ENCODE measurements at regions not wholly inside any gene's neighbourhood (a gene's known extent, or its start where the extent isn't known, plus 50 kb on each side); places are given as distances from the start of the nearest gene placed in this dataset.

DNA sequence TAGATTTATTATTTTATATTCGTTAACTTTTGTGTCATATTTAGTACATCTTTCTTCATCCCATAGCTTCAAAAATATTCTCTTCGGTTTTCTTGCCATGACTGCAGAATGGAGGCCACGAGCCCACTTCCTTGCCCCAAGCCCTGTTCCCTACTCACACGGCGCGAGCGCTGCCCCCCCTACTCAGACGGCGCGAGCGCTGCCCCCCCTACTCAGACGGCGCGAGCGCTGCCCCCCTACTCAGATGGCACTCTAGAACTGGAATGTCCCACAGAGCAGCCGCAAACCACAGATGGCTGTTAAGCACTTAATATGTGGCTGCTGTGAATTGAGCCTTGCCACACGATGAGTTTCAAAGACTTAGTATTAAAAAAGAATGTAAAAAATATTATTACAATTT, 102.2 kb upstream of the PEG3 start:
- peak in 1 of 4 donors; percentile 58 for ATAC-seq
- no peaks in the 10 kb centered on the region for H3K27me3 ChIP-seq
- TF ChIP-seq, protein P1, sequence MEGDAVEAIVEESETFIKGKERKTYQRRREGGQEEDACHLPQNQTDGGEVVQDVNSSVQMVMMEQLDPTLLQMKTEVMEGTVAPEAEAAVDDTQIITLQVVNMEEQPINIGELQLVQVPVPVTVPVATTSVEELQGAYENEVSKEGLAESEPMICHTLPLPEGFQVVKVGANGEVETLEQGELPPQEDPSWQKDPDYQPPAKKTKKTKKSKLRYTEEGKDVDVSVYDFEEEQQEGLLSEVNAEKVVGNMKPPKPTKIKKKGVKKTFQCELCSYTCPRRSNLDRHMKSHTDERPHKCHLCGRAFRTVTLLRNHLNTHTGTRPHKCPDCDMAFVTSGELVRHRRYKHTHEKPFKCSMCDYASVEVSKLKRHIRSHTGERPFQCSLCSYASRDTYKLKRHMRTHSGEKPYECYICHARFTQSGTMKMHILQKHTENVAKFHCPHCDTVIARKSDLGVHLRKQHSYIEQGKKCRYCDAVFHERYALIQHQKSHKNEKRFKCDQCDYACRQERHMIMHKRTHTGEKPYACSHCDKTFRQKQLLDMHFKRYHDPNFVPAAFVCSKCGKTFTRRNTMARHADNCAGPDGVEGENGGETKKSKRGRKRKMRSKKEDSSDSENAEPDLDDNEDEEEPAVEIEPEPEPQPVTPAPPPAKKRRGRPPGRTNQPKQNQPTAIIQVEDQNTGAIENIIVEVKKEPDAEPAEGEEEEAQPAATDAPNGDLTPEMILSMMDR (IDR thresholded peaks at IDR 0.05) = no peak
- H3K36me3 ChIP-seq = no peaks in the 10 kb centered on the region
- no peak overlapping the region for H3K4me3 ChIP-seq
- 41 to 57% methylated on average over 17 of the region's 17 CpGs for WGBS, 2 donors
- no peak for FAIRE-seq
- DNase-seq = peak in 4 of 6 donors; percentile 17 to 84 (median 58)
- intact Hi-C loops (cut with DNase I) = no loop called here
- no peaks in the 10 kb centered on the region for H3K9me3 ChIP-seq
- no peaks in the 10 kb centered on the region for H3K4me1 ChIP-seq
- no peak overlapping the region for H3K27ac ChIP-seq

DNA sequence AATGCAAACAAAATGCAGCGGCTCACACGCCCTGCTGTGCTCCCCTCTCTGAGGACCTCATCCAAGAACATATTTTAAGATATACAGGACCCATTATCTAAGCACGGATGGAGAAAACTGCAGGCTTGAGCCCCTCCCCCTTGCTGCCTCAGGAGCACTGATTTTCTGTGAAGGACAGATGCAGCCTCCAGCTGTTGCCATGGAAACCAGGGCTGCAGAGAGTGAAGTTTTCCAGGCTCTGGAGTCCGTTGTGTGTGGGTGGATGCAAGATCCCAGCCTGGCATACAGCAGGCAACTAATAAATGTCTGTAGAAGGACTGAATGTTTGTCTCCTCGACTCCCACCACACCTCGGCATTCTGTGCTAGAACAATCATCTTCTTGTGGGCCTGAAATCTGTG, 105.6 kb upstream of the PEG3 start:
- no peaks in the 10 kb centered on the region for H3K36me3 ChIP-seq
- H3K4me3 ChIP-seq = no peak overlapping the region
- H3K9me3 ChIP-seq = no peaks in the 10 kb centered on the region
- no peak overlapping the region for H3K27ac ChIP-seq
- no peaks in the 10 kb centered on the region for H3K27me3 ChIP-seq
- intact Hi-C loops (cut with DNase I) = no loop called here
- WGBS, 2 donors = 17 to 21% methylated on average over 6 of the region's 6 CpGs
- ATAC-seq = no peak
- no peaks in the 10 kb centered on the region for H3K4me1 ChIP-seq
- DNase-seq = no peak
- TF ChIP-seq, protein P1 (IDR thresholded peaks at IDR 0.05) = no peak
- no peak for FAIRE-seq

DNA sequence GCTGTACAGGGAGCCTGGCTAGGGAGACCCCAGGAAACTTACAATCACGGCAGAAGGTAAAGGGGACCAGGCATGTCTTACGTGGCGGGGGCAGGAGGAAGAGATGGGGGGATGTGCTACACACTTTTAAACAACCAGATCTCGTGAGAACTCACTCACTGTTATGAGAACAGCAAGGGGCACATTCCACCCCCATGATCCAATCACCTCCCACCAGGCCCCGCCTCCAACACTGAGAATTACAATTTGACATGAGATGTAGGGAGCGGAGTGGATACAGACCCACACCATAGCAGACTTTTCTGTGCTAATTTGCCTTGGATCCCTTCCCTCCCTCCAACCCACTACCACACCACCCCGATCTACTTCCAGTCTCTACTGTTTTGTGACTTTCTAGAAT, 106.7 kb upstream of the PEG3 start:
- H3K36me3 ChIP-seq = no peaks in the 10 kb centered on the region
- H3K27me3 ChIP-seq = no peaks in the 10 kb centered on the region
- ATAC-seq (no peak), DNase-seq (no peak), FAIRE-seq (no peak)
- intact Hi-C loops (cut with DNase I) = no loop called here
- H3K4me1 ChIP-seq = no peaks in the 10 kb centered on the region
- TF ChIP-seq, protein P1 (IDR thresholded peaks at IDR 0.05) = no peak
- H3K4me3 ChIP-seq = no peak overlapping the region
- WGBS, 2 donors = 60 to 77% methylated on average over 7 of the region's 7 CpGs
- H3K9me3 ChIP-seq = no peaks in the 10 kb centered on the region
- H3K27ac ChIP-seq = no peak overlapping the region

DNA sequence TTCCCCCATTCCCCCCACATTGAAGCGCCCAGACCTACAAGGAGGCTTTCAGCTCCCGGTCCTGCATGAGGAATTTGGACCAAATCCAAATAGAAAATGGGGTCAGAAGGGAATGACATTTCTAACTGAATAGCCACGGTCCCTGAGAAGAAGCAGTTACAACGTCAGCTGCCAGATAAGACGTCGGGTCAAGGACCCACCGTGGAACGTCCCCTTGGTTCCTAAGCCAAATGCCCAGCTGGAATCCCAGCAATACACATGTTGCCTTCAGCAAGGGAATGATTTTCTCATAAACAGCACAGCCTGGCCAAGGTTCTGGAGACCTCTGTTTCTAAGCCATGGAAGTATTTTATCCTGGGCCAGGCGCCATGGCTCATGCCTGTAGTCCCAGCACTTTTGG, 109.1 kb upstream of the PEG3 start:
- TF ChIP-seq, protein P1 (IDR thresholded peaks at IDR 0.05) = no peak
- Histone ChIP-seq H3K4me1 (no peaks in the 10 kb centered on the region), H3K36me3 (no peaks in the 10 kb centered on the region), H3K9me3 (no peaks in the 10 kb centered on the region), H3K27ac (no peak overlapping the region), H3K27me3 (no peaks in the 10 kb centered on the region), H3K4me3 (no peak overlapping the region)
- WGBS, 2 donors = 19% methylated on average over 9 of the region's 9 CpGs
- DNase-seq = no peak
- intact Hi-C loops (cut with DNase I) = no loop called here
- no peak for ATAC-seq
- FAIRE-seq = no peak

DNA sequence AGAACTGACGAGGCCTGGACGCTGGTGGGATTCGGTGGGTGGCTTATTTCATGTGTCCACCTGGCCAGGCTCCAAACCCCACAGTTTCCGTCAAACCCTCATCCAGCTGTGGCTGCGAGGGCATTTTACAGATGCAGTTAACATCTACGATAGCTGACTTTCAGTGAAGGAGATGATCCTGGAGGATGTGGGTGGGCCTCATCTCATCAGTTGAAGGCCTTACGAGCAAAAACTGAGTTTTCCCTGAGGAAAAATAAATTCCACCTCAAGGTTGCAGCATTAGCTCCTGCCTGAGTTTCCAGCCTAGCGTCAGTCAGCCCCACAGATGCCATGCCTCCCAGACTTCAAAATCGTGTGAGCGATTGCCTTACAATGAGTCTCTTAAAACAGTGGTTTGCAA, 111.1 kb upstream of the PEG3 start:
- DNase-seq (no peak), ATAC-seq (no peak), FAIRE-seq (no peak)
- WGBS, 2 donors = 66 to 69% methylated on average over 10 of the region's 10 CpGs
- intact Hi-C loops (cut with DNase I) = no loop called here
- no peaks in the 10 kb centered on the region for H3K4me1 ChIP-seq
- no peaks in the 10 kb centered on the region for H3K27me3 ChIP-seq
- no peak overlapping the region for H3K4me3 ChIP-seq
- no peak overlapping the region for H3K27ac ChIP-seq
- no peaks in the 10 kb centered on the region for H3K9me3 ChIP-seq
- TF ChIP-seq, protein P1 (IDR thresholded peaks at IDR 0.05) = no peak
- H3K36me3 ChIP-seq = no peaks in the 10 kb centered on the region

Measured in pancreas (tissue), 10 donors.